ENCODE measurements at regions not wholly inside any gene's neighbourhood (a gene's known extent, or its start where the extent isn't known, plus 50 kb on each side); places are given as distances from the start of the nearest gene placed in this dataset.

DNA sequence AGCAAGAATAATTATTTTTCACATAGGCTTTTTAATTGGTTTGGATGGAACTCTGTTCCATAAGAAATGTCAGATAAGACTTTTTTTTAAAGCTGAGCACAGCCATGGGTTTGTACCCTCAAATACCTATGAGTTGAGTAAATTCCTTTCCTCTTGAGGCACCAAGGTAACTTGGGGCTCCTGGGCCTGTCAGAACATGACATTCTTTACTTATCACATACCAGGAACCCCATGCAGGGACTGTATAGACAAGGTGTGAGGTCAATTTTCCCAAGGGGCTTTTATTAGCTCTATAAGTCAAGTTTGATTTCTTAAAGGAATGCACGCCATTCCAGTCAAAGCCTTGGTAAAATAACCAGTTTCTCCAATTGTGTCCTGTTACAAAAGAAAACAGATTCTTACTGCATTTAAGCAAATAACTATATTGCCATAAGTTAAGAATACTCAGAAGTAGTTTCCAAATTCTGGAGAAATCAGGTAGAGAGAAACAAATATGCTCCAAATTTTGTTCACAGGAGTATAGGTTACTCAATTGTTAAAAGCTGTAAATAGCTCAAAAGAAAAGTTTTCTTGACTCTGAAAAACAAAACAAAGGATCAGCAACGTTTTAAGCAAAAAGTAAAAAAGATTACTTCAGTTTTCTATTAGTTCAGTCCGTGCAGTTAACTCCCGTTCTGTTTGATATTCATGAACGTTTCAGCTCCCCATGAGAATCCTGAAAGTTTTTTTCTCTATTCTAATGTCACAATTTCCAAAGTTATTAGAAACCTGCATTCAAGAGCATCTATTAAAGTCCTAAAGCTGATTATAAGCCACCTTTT, 167.5 kb upstream of the NAMPT start:
- Histone ChIP-seq H3K4me1 (ENCODE audit: control insufficient read depth in 1 of 2, low read depth in 2 of 2) (no peaks in the 10 kb centered on the region), H3K36me3 (no peaks in the 10 kb centered on the region), H3K9me3 (no peaks in the 10 kb centered on the region), H3K27ac (no peak overlapping the region), H3K27me3 (replicated peaks; ENCODE audit: insufficient read depth) (no peaks in the 10 kb centered on the region), H3K4me3 (no peak overlapping the region)
- TF ChIP-seq, protein P1, sequence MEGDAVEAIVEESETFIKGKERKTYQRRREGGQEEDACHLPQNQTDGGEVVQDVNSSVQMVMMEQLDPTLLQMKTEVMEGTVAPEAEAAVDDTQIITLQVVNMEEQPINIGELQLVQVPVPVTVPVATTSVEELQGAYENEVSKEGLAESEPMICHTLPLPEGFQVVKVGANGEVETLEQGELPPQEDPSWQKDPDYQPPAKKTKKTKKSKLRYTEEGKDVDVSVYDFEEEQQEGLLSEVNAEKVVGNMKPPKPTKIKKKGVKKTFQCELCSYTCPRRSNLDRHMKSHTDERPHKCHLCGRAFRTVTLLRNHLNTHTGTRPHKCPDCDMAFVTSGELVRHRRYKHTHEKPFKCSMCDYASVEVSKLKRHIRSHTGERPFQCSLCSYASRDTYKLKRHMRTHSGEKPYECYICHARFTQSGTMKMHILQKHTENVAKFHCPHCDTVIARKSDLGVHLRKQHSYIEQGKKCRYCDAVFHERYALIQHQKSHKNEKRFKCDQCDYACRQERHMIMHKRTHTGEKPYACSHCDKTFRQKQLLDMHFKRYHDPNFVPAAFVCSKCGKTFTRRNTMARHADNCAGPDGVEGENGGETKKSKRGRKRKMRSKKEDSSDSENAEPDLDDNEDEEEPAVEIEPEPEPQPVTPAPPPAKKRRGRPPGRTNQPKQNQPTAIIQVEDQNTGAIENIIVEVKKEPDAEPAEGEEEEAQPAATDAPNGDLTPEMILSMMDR (IDR thresholded peaks at IDR 0.05): no peak
- ATAC-seq (ENCODE audit: insufficient number of reproducible peaks, low FRiP score, low read depth) (no peak), DNase-seq (ENCODE audit: low spot score) (no peak)

DNA sequence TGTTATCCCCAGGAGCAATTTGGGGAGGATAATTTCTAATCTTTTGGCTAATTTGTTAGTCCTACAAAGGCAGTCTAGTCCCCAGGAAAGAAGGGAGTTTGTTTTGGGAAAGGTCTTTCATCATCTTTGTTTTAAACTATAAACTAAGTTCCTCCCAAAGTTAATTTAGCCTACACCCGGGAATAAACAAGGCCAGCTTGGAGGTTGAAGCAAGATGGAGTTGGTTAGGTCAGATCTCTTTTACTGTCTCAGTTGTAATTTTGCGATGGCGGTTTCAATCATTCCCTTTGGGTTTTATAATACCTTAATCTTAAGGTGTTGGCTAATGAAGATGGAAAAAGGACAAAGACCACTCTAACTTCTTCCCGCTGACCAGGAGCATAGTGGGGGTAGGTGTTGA, 166.4 kb upstream of the NAMPT start:
- H3K36me3 ChIP-seq: no peaks in the 10 kb centered on the region
- no peak for ATAC-seq (ENCODE audit: insufficient number of reproducible peaks, low FRiP score, low read depth)
- H3K27me3 ChIP-seq (replicated peaks; ENCODE audit: insufficient read depth): no peaks in the 10 kb centered on the region
- TF ChIP-seq, protein P1 (IDR thresholded peaks at IDR 0.05): no peak
- H3K27ac ChIP-seq: no peak overlapping the region
- H3K9me3 ChIP-seq: no peaks in the 10 kb centered on the region
- H3K4me3 ChIP-seq: no peak overlapping the region
- DNase-seq (ENCODE audit: low spot score): no peak
- no peaks in the 10 kb centered on the region for H3K4me1 ChIP-seq (ENCODE audit: control insufficient read depth in 1 of 2, low read depth in 2 of 2)

DNA sequence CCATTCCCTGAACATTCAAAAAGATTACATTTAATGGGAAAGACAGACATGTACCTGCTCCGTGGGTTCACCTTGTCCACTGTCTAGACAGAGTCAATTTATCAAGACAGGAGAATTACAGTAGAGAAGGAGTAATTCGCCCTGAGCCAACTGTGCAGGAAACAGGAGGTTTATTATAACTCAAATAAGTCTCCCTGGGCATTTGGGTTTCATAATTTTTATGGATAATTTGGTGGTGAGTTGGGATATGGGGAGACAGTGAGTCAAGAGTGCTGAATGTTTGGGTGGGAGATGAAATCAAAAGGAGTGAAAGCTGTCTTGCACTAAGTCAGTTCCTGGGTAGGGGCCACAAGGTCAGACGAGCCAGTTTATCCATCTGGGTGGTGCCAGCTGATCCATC, 165.9 kb upstream of the NAMPT start:
- Histone ChIP-seq H3K4me3 (no peak overlapping the region), H3K27ac (no peak overlapping the region), H3K36me3 (no peaks in the 10 kb centered on the region), H3K27me3 (replicated peaks; ENCODE audit: insufficient read depth) (no peaks in the 10 kb centered on the region), H3K4me1 (ENCODE audit: control insufficient read depth in 1 of 2, low read depth in 2 of 2) (no peaks in the 10 kb centered on the region), H3K9me3 (no peaks in the 10 kb centered on the region)
- TF ChIP-seq, protein P1 (IDR thresholded peaks at IDR 0.05): no peak
- ATAC-seq (ENCODE audit: insufficient number of reproducible peaks, low FRiP score, low read depth) (no peak), DNase-seq (ENCODE audit: low spot score) (no peak)

DNA sequence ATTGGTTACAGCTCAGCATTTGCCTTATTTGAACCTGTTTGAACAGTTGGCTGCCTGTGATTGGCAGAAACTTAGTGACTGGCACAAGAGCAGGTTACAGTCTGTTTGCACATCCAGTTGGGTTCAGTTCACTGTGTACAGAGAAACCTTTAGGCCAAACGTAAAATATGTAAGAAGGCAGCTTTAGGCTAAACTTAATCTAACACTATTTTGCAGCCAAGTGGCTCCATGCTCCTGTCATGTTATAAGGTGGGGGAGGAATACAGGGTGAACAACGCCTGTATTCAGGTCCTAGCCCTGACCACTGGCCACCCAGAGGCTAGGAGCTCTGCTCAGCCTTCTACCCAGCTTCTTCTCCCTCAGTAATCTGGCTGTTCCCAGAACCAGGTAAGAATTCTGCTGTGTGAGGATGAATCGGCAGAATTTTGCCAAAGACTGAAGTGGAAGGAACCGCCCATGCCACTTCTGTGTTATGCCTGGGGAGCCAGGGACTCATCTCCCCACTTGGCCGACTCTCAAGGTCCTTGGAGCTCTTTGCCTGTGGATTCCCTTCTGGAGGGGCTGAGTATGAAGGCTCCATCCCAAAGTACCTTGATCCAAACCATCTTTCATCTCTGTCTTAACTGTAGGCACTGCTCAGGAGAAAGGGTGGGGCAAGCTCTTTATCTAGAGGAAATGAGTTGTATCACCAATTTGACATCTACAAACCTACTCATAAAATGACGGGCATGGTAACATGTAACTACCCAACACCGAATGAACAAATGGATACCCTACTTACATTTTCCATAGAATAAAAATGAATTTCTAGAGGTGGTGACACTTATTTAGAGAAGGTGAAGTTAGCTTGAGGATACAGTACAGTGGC, 164.4 kb upstream of the NAMPT start:
- no peak overlapping the region for H3K27ac ChIP-seq
- H3K4me1 ChIP-seq (ENCODE audit: control insufficient read depth in 1 of 2, low read depth in 2 of 2): no peaks in the 10 kb centered on the region
- H3K9me3 ChIP-seq: no peaks in the 10 kb centered on the region
- H3K27me3 ChIP-seq (replicated peaks; ENCODE audit: insufficient read depth): no peaks in the 10 kb centered on the region
- ATAC-seq (ENCODE audit: insufficient number of reproducible peaks, low FRiP score, low read depth) (no peak), DNase-seq (ENCODE audit: low spot score) (no peak)
- H3K4me3 ChIP-seq: no peak overlapping the region
- TF ChIP-seq, protein P1 (IDR thresholded peaks at IDR 0.05): no peak
- H3K36me3 ChIP-seq: no peaks in the 10 kb centered on the region

DNA sequence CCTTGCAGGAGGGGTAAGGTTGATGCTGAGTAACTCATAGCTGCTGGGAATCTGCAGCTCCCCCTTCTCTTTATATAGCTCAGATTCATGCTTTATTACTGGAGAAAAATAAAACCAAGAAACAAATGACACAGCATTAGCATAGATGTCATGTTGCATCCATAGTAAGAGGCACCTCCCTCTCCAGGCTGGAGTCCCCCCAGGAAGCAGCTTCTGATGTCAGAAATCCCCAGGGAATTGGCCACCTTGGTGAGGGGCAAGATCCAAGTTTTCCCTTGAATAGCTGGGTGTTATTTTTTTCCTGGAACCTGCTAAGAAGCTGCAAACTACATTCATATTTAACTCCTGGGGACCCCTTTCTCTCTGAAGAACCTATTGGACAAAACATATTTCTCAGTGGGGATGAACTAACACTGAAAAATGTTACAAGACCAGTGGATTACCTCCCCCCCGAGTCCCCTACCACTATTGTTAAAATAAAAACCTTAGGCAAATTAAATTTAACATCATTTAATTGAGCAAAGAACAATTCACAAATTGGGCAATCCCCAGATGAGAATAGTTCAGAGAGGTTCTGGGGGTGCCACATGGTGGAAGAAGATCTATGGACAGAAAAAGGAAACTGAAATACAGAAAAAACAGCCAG, 163.7 kb upstream of the NAMPT start:
- DNase-seq (ENCODE audit: low spot score) (no peak), ATAC-seq (ENCODE audit: insufficient number of reproducible peaks, low FRiP score, low read depth) (no peak)
- Histone ChIP-seq H3K27ac (no peak overlapping the region), H3K9me3 (no peaks in the 10 kb centered on the region), H3K4me1 (ENCODE audit: control insufficient read depth in 1 of 2, low read depth in 2 of 2) (no peaks in the 10 kb centered on the region), H3K27me3 (replicated peaks; ENCODE audit: insufficient read depth) (no peaks in the 10 kb centered on the region), H3K4me3 (no peak overlapping the region), H3K36me3 (no peaks in the 10 kb centered on the region)
- TF ChIP-seq, protein P1 (IDR thresholded peaks at IDR 0.05): no peak

Measured in thoracic aorta (tissue), 2 donors.